ENCODE measurements at regions not wholly inside any gene's neighbourhood (a gene's known extent, or its start where the extent isn't known, plus 50 kb on each side); places are given as distances from the start of the nearest gene placed in this dataset.

DNA sequence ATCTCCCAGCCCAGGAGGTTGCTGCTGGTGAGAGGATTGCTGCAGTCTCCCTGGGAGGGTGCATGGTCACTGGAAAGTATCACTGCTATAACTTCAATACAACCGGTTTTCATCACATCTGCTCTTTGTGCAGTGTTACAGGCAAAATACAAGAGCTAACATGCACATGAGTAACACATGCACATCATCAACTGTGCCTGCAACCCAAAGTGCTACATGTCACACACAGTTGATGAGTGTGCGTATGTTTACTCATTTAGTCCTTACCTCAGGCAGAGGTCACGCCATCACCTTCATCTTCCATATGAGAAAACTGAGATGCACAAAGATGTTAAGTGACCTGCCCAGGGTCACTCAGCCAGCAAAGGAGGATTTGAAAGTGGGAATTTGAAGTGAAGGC is 277.7 kb downstream of the FAM72C start:
- Histone ChIP-seq H3K4me2 (ENCODE audit: insufficient read depth in 1 of 2, low read depth in 2 of 2, low read length in 2 of 2) (no peak overlapping the region), H3K27me3 (replicated peaks in 1 of 4; ENCODE audit: control insufficient read depth in 3 of 4, extremely low read depth in 1 of 4, insufficient read depth in 3 of 4, low read length in 3 of 4) (no peaks in the 10 kb centered on the region), H2BK12ac (ENCODE audit: low read depth, low read length) (no peak overlapping the region), H4K5ac (ENCODE audit: insufficient read length, low read depth, low read length) (no peak overlapping the region), H3K4me1 (replicated peaks in 1 of 4; ENCODE audit: control insufficient read depth in 3 of 4, insufficient read depth in 4 of 4, low read length in 3 of 4) (no peaks in the 10 kb centered on the region), H3K27ac (ENCODE audit: low read depth, low read length) (no peak overlapping the region), H3K4ac (replicated peaks; ENCODE audit: insufficient read length, low read depth, low read length) (no peak overlapping the region), H3K9me3 (ENCODE audit: insufficient read depth in 2 of 2, low read depth in 1 of 2, low read length in 1 of 2) (peaks cover 6 to 37% of the 10 kb centered on the region in 2 experiments; a peak in 2 of 4 replicates), H3K36me3 (ENCODE audit: control insufficient read depth in 2 of 4, insufficient read depth in 4 of 4, low read length in 3 of 4) (no peaks in the 10 kb centered on the region; a peak in 1 of 8 replicates), H3K14ac (ENCODE audit: insufficient read length) (no peak overlapping the region), H4K91ac (replicated peaks; ENCODE audit: insufficient read length, low read length) (no peak overlapping the region), H2AK5ac (ENCODE audit: low read depth, low read length) (no peak overlapping the region), H2BK5ac (ENCODE audit: low read depth, low read length) (no peak overlapping the region), H2BK120ac (replicated peaks; ENCODE audit: low read depth, low read length) (no peak overlapping the region), H2BK20ac (ENCODE audit: low read length) (no peak overlapping the region), H3K4me3 (ENCODE audit: extremely low read depth in 1 of 4, insufficient read depth in 2 of 4, low read depth in 3 of 4, low read length in 4 of 4) (no peak overlapping the region), H3K56ac (replicated peaks; ENCODE audit: insufficient read length, low read depth, low read length) (no peak overlapping the region), H3K9ac (replicated peaks in 1 of 4; ENCODE audit: extremely low read depth in 1 of 4, low read depth in 3 of 4, low read length in 3 of 4) (no peak overlapping the region), H2BK15ac (ENCODE audit: low read length) (no peak overlapping the region), H3K79me1 (ENCODE audit: low read depth, low read length) (no peaks in the 10 kb centered on the region), H3K79me2 (ENCODE audit: control insufficient read depth in 1 of 2, insufficient read depth in 2 of 2, low read length in 2 of 2) (no peaks in the 10 kb centered on the region), H3K23ac (ENCODE audit: insufficient read length) (no peak overlapping the region), H2AFZ (ENCODE audit: low read length) (no peak overlapping the region), H3K18ac (ENCODE audit: extremely low read depth, low read length) (no peak overlapping the region), H4K8ac (ENCODE audit: extremely low read depth, insufficient read depth, low read length) (no peak overlapping the region), H4K20me1 (replicated peaks in 1 of 2; ENCODE audit: control insufficient read depth in 1 of 2, insufficient read depth in 2 of 2, low read length in 2 of 2) (no peaks in the 10 kb centered on the region), H3K23me2 (ENCODE audit: low read depth, low read length) (no peaks in the 10 kb centered on the region; the same call in 1 of the 2 replicates)
- TF ChIP-seq HDAC2 (IDR thresholded peaks at IDR 0.05; ENCODE audit: borderline replicate concordance in 1 of 2, low read depth in 2 of 2, low read length in 2 of 2) (no peak), GTF2F1 (IDR thresholded peaks at IDR 0.05; ENCODE audit: borderline replicate concordance, low read depth, low read length) (no peak), POLR2AphosphoS5 (IDR thresholded peaks at IDR 0.05; ENCODE audit: low read depth, low read length) (no peak), YY1 (IDR thresholded peaks at IDR 0.05; ENCODE audit: low read depth, low read length) (no peak), POU5F1 (IDR thresholded peaks at IDR 0.05; ENCODE audit: low read depth, low read length) (no peak), CTCF (IDR thresholded peaks at IDR 0.05; ENCODE audit: control extremely low read depth in 1 of 3, insufficient read depth in 1 of 3, low read depth in 1 of 3, low read length in 3 of 3) (no peak), EGR1 (IDR thresholded peaks at IDR 0.05; ENCODE audit: borderline replicate concordance, low read depth, low read length) (no peak), EZH2 (IDR thresholded peaks at IDR 0.05; ENCODE audit: low read depth, low read length, severe bottlenecking) (no peak)
- TF ChIP-seq, protein P1, sequence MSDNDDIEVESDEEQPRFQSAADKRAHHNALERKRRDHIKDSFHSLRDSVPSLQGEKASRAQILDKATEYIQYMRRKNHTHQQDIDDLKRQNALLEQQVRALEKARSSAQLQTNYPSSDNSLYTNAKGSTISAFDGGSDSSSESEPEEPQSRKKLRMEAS (IDR thresholded peaks at IDR 0.05) = no peak
- POLR2A ChIA-PET (ENCODE audit: partially characterized antibody) = no interaction called here
- DNase-seq (ENCODE audit: low read depth in 1 of 2, low spot score in 2 of 2) (no peak), FAIRE-seq (no peak)
- 92% methylated on average over 2 of the region's 3 CpGs; no CpG with 5 or more reads in 1 of the 2 experiments for WGBS, 2 experiments (ENCODE audit: extremely low coverage in 1 of 2, insufficient coverage in 1 of 2, insufficient read length in 1 of 2, insufficient replicate concordance in 2 of 2, low coverage in 1 of 2, low lambda C conversion rate in 2 of 2, missing lambda C conversion rate in 1 of 2)
- CTCF ChIA-PET (ENCODE audit: partially characterized antibody) = no interaction called here
